GM12891 (cell line): ENCODE measurements at regions not wholly inside any gene's neighbourhood (a gene's known extent, or its start where the extent isn't known, plus 50 kb on each side); places are given as distances from the start of the nearest gene placed in this dataset.

Source experiments
- POLR2A ChIP-seq: IDR thresholded peaks from 2 replicates; pipeline ENCODE4 v1.6.1; 2011; ENCODE audit warnings: low read depth, low read length, control low read depth
- POLR2AphosphoS5 ChIP-seq: IDR thresholded peaks from 2 replicates; pipeline ENCODE4 v1.6.1; 2011; ENCODE audit warnings: low read depth, low read length, control low read depth

DNA sequence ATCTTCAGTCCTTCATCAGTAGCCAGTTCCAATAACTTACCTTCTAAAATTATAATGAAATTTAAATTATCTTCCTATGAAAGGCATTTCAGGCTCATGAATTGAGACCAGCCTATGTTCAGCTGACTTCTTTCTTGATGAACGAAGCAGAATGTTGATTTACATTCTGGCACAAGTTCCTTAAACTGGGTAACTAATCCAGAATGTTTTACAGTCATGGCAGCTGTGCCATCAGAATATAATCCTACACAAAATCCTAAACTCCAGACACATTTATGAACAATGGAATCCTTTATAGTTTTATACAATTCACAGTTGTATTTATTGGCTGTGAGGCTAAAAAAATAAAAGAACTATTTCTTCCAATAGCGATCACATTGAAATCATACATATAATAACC is 97.3 kb upstream of the CPM start:
- TF ChIP-seq POLR2AphosphoS5 (no peak), POLR2A (no peak)
